ENCODE measurements at regions not wholly inside any gene's neighbourhood (a gene's known extent, or its start where the extent isn't known, plus 50 kb on each side); places are given as distances from the start of the nearest gene placed in this dataset.

DNA sequence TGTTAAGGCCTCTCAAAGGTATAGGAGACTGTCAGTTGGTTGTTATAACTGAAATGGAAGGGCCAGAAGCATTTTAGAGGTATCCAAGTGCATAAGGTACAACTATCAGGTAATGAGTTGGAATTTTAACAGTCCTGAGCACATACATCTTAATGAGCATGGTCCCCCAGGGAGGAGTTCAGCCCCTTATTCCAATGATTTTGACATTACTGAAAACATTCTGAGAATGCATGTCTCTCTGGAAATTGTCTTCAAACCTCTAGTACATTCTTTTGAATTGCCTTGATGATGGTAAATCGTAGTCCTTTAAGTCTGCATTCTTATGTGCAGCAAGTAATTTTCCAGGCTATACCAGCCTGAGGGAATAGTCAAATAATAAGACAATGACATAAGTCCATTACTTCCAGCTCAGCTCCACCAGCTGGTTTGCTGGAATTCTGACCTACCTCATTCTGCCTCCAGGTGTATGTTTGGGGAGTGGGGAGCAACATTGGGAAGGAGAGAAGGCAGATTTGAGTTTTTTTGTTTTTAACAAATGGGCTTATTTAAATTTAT, 239.2 kb downstream of the MSRB3 start:
- DNase-seq (ENCODE audit: low spot score) = no peak

DNA sequence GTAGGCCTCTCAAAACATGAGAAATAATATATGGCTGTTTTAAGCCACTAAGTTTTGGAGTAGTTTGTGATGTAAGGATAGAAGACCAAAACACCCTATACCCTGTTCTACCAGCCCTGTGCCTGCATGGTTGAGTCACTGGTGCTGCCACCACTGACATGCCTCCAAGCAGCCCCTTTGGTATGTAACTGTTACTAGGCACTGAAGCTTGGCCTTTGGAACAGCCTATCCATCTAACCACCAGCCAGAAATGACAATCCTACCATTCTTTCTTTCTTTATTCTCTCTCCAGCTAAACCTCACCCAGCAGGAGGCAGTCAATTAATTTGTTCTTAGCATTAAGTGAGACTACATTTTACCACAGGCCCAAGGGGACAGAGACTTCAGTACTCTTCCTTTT, 240.3 kb downstream of the MSRB3 start:
- no peak for DNase-seq (ENCODE audit: low spot score)

DNA sequence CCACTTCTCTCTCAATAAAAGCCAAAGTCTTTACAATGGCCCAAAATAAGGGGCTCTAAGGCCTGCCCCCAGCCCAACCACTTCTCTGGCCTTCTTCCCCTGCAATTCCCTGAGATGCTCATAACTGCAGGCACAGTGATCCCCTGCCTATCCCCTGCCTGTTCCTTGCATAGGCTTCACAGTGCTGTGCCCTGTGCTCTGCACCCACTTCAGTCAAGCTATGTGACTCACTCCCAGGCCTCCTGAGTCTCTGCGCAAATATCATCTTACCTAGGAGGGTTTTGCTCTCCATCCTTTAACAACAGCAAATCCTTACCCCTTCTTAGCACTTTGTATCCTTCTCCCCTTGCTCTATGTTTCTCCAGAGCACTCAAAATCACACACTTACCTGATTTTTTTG, 242.2 kb downstream of the MSRB3 start:
- no peak for DNase-seq (ENCODE audit: low spot score)

DNA sequence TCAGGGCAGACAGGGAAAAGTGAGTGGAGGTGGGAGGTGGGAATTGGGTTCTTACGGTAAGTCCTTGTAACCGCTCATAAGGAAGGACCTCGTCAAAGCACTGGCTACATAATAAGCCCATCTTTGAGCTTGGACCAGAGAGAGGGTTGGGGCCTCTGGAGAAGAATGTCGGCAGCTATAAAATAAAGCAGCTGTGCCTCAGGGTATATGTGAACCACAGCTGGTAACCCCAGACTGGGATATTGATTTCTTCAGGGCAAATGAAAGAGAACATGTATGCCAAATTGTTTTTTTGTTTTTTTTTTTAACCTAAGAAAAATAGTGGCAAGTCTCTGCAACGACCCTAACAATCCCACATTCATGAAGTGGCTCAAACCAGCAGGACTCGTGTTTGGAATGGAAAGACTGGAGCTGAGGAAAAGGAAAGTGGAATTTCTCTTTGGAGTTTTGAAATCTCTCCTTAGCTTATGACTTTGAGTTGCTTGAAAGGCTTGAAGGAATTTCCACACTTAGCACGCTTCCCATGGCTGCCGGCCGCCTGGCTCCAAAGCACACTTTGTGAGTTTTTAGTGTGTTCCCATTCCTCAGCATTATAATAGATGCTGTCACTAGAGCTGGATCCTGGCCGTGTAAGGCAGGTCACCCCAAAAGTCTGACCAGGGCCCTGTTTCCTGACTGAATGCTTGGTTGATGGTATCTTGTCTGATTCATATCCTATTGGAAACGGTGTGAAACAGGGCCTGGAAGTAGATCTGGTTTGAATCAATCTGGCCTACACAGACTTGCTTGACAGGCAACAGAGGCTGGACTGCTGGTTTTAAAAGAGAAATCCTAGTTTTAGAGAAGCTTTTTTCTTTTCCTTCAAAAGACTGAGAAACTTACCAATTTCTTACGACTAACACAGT, 244.7 kb downstream of the MSRB3 start:
- no peak for DNase-seq (ENCODE audit: low spot score)

DNA sequence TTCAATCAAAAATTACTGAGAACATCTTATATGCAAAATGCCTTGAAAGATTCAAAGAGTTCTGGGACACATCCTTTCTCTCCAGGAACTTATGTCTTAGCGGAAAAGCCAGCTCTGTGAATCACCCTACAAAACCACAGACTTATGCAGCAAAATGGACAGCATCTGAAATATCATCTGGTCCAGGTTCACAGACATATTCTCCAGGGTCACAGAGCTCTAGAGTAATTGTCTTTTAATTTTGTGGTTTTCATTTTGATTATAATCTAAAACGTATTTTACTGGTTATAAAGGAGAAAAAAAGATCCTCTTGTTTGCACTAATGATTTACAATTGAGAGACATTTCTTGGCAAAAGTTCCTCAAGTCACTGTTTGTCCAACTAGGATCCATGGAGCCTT, 246.2 kb downstream of the MSRB3 start:
- DNase-seq (ENCODE audit: low spot score) = no peak

DNA sequence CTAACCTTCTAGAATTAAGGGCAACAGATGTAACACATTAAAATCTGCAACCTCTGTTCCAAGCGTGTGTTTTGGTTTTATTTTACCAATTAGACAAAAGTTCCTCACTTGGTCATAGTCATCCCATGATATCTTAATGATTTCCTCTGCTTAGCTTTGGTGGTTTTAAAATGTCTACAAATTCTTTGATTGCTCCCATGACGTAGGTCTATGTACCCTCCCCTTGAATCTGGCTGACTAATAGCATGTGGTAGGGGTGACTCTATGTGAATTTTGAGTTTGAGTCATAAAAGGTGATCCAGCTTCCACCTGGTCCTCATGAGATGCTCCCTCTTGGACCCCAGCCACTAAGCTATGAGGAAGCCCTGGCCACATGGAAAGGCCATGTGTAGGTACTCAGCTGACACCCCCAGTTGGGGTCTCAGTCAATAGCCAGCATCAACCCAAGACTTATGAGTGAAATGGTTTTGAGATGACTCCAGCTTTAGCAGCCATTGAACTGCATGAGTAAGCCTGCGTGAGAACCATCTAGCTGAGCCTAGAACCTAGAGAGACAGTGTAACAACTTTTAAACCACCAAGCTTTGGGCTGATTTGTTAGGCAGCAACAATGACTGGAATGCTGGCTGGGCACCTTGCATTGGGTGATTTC, 247.1 kb downstream of the MSRB3 start:
- DNase-seq (ENCODE audit: low spot score) = no peak

DNA sequence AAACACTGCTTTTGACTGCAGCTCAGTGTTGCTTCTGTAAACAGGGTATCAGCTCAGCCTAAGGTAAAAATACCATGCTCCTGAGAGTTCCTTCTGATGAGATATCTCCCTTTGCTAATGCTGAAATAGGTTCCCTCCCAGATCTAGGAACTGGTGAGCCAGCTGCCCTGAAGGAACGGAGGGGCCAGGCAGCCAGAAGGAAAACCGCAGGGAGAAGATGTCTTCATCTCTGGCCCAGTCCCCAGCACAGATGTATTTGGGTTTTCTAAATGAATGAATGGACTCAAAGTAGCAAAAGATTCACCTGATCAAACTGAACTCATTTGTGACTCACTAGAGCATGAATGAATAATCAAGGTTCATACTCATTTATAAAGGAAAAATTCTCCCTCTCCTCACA, 247.8 kb downstream of the MSRB3 start:
- DNase-seq (ENCODE audit: low spot score) = no peak

DNA sequence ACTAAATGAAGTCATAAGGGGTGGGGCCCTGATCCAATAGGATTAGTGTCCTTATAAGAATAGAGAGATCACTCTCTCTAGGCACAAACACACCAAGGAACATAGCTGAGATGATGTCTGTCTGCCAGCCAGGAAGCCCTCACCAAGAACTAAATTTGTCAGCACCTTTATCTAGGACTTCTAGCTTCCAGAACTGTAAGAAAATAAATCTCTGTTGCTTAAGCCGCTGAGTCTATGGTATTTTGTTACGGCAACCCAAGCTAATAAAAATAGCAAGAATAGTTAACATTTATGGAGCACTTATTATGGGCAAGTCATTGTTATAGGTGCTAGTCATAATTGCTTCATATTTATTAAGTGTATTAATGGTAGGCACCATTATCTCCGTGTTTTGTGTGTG, 249.6 kb downstream of the MSRB3 start:
- no peak for DNase-seq (ENCODE audit: low spot score)

DNA sequence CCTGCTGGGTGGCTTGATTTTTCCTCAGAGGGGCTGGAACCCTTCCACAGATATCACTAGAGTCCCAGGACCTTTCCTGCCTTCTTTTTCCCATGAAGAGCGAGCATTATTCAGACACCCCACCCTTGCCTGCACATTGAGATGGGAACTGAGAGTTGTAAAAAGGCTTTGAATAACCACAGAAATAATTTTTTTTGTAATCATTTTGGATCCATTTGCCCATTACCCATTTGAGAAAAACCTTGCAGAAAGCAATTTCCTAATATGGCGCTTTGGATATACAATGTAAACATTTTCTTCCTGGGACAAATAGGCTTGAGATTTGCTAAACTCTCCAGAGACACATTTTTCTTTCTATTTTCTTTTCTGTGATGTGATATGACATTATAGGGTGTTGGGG, 250.6 kb downstream of the MSRB3 start:
- no peak for DNase-seq (ENCODE audit: low spot score)

DNA sequence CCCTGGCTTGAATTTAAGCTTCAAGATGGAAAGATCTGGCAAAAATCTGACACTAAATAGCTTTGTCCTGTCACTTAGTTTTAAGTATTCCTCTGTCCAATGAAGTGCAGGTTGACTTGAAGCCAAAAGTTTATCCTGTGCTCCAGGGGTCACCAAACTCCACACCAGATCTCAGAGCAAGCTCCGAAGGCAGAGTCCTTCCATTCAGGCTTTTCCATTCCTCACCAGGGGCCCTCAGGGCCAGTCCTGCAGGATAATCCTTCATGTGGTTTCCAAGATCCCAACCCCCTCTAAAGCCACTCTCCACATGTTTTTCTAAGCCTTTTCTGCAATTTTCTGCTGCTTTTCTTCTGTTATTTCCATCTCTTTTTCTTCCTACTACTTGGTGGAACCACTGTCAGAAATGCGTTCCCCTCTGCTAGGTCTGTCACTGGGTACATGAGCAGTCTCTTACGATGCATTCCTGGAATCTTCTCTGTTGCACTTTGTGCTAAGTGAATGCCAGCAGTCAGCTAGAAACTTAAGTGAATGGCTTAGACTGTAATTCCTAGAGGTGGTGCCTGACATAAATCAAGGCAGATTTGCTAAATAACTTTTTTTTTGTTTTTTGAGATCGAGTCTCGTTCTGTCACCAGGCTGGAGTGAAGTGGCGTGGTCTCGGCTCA, 251.4 kb downstream of the MSRB3 start:
- DNase-seq (ENCODE audit: low spot score) = no peak

DNA sequence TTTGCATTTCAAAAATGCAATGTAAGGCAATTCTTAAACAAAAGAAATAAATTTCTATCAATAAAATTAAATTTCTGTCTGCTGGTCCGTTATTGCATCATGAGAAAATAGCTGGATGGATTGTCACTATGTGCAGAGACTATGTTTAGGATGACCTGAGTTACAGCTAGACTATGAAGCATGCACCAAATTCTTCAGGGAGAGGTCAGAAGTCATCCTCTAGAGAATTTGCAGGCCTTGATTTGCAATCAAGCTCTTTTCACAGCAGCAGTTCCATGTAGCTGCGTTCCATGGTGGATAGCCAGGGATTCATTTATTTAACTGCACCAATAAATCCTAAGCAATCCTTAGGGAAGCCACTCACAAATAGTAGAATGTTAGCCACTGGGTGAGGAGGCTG, 253.7 kb downstream of the MSRB3 start:
- no peak for DNase-seq (ENCODE audit: low spot score)

DNA sequence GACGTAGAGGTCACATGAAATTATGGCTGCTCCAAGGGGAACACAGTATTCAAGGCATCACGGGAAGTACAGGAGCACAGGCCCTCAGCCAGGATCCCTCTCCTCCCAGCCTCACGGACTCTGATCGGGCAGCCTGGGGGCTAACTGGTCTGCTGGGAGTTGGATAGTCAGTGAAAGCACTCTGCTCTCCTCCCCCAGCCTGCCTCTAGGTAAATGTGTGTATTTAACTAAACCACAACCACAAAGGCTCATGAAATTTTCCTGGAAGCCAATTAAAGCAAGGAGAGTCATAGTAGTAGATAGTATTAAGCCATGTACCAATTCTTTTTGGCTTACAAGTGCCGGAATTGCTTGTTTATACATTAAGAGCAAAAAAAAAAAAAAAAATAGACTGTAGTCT, 254.3 kb downstream of the MSRB3 start:
- DNase-seq (ENCODE audit: low spot score) = no peak

DNA sequence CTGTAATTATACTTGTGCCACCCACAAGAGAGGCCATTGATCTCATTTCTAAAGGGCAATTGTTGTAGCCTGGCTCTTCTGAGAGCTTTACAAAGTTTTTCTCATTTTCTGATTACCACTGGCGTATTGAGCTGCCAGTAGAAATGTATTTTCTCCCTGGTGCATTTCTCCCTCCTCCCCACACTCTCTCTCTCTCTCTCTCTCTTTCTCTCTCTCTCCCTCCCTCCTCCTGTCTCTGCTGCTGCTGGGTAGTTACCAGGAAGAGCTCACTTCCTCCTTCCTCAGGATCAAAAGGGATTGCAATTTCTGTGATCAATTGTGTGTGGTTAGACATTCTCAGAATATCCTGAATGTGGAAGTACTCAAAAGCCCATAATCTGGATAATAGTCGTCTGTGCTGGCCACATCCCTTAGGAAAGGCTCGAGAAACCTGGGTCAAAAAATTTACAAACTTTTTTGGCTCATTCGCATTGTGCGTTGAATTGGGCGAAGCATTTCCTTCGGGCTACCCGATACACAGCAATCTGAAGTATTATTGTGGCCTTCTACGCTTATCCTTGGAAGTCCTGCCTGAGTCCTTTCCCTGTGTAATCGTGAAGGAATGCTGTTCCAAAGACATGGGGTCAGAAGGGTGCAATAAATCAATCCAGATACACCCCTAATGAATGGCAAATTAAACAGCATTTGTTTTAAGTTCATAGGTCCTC, 254.8 kb downstream of the MSRB3 start:
- no peak for DNase-seq (ENCODE audit: low spot score)

DNA sequence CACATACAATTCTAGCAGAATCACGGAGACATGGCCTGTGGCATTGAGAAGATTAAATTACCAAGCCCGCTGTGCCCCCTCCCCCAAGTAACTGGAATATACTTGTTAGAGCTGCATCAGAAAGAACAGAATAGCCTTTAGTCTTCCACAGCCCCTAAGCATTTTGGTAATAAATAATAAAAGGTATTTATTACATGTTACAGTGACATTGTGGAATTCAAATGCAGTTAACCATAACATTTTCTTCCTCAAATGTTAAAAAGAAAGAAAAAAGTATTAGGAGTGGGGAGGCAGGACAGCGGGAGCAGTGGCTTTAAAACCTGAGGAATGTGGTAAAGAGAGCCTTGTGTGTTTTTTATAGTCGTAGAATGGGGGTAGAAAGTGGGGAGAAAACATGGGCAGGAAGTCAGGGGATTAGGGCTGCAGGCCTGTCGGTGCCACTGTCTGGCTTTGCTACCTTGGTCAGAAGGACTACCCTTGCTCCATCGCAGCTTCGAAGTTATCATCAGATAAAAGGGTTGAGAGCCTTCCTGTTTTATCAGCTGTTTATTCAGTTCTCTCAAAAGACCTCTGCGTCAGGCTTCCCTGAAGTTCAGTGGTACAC, 255.9 kb downstream of the MSRB3 start:
- DNase-seq (ENCODE audit: low spot score) = no peak

DNA sequence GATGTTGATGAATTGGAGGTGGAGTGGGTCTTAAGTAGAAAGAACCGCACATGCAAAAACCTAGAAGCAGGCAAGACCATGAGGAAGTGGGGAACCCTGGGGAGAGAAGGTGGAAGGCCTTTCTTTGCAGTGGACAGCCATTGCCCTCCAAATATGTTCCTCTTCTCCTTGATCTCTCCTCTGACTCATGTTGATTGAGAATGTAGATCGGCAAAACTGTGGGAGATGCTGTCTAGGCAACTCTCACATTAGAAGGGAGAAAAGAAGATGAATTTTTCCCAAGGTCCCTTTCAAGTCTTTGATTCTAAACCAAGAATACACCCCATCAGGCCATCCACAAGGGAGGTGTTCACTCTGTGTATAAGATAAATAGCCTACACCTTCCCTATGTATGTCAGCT, 257.5 kb downstream of the MSRB3 start:
- DNase-seq (ENCODE audit: low spot score) = no peak

DNA sequence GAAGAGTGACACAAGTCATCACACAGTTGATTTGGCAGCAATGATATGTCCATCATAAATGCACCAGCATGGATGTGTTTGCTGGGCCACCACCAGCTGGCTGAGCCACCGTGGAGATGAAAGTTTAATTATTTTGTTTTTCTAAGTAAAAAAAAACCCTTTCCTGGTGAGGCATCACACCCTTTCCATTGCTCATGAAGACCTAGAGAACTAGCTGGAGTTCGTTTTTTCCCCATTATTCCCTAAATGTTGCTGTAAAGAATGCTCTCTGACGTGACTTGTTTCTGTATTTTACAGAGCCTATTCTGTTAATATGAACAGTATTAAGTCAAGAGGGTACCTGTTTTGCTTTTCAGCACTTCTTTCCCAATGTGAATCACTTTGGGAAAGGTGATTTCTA, 257.9 kb downstream of the MSRB3 start:
- no peak for DNase-seq (ENCODE audit: low spot score)

DNA sequence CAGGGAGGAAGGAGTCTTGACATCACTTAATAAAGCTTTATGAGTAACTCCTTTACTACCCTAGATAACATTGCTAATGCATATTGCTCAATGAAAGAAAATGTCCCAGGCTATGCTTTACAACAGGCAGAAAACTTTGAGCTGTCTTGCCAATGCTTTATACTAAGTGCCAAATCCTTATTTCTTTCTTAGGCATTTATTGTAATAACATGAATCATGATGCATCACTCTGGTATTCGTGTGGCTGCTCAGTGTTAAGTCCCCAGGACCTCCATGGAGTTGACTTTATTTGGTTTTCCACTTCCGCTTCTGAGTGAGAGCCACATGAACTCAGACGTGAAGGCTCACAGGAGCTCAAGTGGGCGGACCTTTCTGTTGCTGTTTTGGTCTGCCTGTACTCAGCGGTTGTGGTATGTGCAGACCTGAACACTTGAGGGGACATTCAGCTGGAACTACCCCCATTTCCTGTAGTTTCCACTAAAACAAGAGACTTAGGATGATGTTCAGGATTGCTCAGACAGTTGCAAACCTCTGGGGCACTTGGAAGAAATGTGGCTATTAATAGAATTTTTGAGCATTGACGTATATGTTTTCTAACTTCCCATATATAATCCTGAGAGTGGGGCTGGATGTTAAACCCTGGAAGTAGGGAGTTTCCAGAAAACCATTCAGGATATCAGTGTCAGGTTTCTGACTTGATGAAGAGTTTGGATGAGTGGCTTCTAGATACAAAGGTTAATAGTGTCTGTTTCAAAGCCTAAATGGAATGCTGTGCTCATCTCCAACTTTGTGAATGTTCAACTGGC, 258.6 kb downstream of the MSRB3 start:
- no peak for DNase-seq (ENCODE audit: low spot score)

DNA sequence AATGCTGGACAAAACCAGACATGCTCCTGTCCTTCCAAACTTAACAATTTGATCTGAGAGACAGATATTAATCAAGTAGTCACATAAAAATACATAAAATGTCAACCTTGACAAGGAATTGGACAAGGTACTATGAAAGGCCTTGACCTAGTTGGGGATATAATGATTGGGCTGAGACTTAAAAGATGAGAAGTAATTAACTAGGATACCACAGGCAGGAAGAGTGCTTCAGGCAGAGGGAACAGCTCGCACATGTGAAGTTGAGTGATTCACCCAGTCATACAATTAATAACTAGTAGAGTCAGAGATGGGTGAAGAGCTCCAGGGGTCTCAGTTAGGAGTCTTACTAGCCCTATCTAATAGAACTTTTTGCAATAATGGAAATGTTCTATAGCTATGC, 259.5 kb downstream of the MSRB3 start:
- DNase-seq (ENCODE audit: low spot score) = no peak

DNA sequence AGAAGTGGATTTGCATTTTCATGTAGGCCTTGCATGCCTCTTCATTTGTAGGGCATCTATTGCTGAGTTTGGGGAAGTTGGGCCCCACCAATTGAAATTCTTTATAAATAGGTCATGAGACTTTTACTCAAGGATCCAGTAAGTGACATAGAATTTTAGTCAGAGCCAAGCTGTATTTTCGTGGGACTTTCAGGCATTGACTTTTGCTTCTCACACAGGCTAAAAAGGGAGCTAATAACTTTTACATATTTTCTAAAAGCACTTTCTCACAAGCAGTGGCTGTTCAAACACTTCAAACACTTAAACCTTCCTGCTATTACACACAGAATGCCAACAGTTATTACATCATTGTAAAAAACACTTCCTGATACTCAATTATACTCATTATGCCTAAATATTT, 260.5 kb downstream of the MSRB3 start:
- DNase-seq (ENCODE audit: low spot score) = no peak

DNA sequence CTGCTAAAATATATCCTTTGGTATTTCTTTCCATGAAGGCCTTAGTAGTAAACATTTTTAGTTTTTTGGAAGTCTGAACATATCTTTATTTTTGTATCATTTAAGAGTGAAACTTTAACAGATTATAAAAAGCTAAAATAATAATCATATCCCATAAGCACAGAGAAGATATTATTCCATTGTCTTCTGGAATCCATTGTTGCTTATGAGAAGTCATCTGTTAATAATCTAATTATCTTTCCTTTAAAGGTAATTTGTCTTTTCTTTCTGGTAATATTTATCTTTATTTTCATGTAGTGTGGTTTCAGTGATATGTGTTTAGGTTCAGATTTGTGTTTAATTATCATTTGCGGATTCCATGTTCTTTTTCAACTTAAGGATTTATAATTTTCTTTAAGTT, 261.7 kb downstream of the MSRB3 start:
- DNase-seq (ENCODE audit: low spot score) = no peak

DNA sequence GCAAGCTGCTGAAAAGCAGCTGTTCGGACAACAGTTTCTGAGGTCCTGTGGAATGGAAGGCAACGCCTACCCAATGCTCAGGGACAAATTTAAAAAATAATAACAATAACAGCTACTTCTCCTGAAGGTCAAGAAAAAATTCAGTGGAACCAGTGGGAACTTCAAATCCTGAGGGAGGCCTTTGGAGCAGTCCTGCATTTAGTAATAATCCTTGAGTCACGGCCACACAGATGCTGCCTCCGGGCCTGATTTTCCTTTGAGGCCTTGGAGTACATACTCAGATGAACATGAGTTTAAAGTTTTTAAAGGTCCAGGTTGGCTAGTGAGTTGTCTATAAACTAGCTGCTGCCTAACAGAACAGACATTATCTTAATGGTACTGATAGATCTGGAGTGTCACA, 268.0 kb downstream of the MSRB3 start:
- DNase-seq (ENCODE audit: low spot score) = no peak

Data from D341Med (cell line).